ENCODE measurements at regions not wholly inside any gene's neighbourhood (a gene's known extent, or its start where the extent isn't known, plus 50 kb on each side); places are given as distances from the start of the nearest gene placed in this dataset.

- DNase-seq (ENCODE audit: extremely low read depth in 1 of 2, low read depth in 1 of 2), result no peak
These were observed 526.8 kb upstream of the TBL1XR1 start for GRCh38 chr3:177724020-177724638.

- no peak for DNase-seq (ENCODE audit: extremely low read depth in 1 of 2, low read depth in 1 of 2)
These were observed 527.9 kb upstream of the TBL1XR1 start for GRCh38 chr3:177725165-177725564.

- DNase-seq (ENCODE audit: extremely low read depth in 1 of 2, low read depth in 1 of 2), result no peak
These were observed 529.5 kb upstream of the TBL1XR1 start for GRCh38 chr3:177726807-177727206.

DNA sequence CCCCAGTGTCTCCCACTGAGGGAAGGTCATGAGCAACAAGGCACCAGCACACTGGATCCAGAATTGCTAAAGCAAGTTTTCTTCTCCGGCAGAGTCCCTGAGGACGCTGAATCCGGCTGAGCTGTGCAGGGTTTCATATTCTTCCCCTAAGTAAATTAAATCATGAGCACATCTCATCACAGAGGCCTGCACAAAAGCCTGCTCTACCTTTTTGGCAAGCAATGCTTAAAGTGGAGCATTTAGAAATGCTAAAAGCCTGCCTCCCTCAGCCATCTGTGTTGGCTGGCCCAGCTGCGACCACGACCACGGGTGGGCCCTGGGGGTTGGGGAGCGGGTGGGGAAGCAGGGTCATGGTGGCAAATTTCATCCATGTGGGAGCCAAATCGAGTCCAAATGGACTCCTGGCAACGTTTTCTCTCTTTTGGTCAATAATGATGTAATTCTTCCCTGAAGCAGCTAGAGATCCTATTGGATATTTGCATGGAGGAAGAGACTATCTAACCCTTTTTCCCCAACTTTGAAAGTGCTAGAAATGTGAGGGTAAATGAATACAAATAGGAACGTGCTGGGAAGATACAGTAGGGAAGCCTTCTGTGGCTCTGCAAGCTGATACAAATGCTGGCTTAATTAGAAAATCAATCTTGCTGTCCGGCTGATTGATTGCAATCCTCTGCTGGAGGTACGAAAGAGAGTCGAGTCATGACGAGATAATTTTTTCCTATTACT lies 532.8 kb upstream of the TBL1XR1 start:
- DNase-seq (ENCODE audit: extremely low read depth in 1 of 2, low read depth in 1 of 2), result no peak

DNA sequence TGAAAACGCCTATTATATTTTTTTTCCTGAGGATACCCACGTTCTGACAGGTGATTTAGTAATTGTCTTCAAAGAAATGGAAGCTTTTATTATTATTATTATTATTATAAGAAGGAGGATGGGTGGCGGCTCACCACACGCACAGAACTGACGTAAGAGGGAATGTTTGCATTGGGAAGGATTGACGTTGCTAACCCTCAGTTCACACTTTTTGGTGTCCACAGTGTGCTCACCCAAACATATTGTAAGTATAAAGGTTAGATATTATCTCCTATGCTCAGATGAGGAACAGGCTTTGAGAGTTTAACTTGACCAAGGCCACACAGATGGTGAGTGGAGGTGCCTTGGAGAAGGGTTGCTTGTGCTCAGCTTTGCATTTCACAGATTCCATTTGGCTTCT lies 533.5 kb upstream of the TBL1XR1 start:
- DNase-seq (ENCODE audit: extremely low read depth in 1 of 2, low read depth in 1 of 2), result no peak

GRCh38 chr3:177731644-177732268 lies 534.5 kb upstream of the TBL1XR1 start:
- DNase-seq (ENCODE audit: extremely low read depth in 1 of 2, low read depth in 1 of 2), result no peak

DNA sequence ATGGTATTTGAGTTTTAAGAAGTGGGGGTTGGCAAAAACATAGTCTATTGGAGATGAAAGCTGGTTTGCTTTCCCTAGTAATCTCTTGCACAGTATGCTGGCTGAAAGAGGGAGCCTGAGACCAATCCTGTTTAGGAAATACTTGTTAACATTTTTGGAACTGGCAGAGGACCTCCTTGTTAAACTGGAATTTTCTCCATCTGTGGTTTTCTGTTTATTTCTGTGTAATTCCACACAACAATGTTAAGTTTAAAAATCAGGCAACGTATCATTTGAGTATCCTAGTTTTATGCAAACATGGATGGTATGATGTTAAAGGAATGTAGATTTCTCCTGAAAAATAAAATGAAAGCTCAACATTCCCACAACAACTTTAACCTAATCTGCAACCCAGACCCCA lies 536.0 kb upstream of the TBL1XR1 start:
- no peak for DNase-seq (ENCODE audit: extremely low read depth in 1 of 2, low read depth in 1 of 2)

GRCh38 chr3:177733936-177734335 lies 536.7 kb upstream of the TBL1XR1 start:
- DNase-seq (ENCODE audit: extremely low read depth in 1 of 2, low read depth in 1 of 2), result no peak

DNA sequence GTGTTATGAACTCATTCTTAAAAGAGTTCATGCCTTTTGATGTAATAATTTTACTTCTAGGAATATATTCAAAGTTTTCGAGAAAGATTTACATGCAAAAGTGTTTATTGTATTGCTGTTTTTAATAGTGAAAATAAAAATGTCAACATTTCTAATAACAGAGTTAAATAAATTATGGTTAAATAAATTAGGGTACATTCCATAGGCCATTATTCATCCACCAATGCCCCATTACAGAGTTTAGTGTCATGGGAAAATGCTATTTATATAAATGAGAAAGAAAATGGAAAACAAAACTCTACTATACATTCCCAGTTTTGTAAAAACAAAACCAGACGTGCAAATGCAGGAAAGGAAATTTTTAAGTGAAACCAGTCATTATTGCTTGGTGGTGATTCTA lies 538.1 kb upstream of the TBL1XR1 start:
- no peak for DNase-seq (ENCODE audit: extremely low read depth in 1 of 2, low read depth in 1 of 2)

DNA sequence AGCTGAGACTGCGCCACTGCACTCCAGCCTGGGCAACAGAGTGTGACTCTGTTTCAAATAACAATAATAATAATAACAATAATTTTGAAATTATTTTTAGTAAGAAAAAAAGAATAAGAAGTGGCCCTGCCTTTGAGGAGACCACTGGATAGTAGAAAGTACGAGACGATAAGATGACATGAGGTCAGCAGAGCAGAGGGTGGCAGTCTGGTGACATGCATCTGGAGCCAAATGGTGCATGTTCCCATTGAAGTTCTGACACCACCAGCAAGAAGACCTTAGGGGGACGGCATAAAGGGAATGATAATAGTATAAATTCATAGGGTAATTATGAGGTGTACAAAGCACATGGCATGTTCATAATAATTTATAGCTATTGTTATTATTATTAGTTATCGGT lies 542.2 kb upstream of the TBL1XR1 start:
- DNase-seq (ENCODE audit: extremely low read depth in 1 of 2, low read depth in 1 of 2), result no peak

- DNase-seq (ENCODE audit: extremely low read depth in 1 of 2, low read depth in 1 of 2), result no peak
These were observed 543.0 kb upstream of the TBL1XR1 start for GRCh38 chr3:177740254-177740653.

DNA sequence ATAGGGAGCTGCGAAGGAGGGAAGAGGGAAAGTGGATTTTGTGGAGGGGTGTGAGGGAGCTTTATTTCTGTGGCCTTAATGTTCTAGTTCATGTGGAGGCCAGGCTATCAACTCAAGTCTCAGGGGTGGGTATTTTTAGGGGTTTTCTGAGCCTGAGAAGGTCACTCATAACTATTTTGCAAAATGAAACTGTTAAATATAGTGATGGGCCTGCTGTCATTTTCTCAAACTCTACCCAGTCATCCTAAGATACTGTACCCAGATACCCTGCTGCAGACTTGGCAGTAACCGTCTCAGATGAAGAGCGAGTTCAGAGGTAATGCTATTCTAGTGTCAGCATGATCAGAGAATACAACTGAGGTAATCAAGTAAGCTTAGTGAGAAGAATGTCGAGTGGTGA lies 545.0 kb upstream of the TBL1XR1 start:
- no peak for DNase-seq (ENCODE audit: extremely low read depth in 1 of 2, low read depth in 1 of 2)

DNA sequence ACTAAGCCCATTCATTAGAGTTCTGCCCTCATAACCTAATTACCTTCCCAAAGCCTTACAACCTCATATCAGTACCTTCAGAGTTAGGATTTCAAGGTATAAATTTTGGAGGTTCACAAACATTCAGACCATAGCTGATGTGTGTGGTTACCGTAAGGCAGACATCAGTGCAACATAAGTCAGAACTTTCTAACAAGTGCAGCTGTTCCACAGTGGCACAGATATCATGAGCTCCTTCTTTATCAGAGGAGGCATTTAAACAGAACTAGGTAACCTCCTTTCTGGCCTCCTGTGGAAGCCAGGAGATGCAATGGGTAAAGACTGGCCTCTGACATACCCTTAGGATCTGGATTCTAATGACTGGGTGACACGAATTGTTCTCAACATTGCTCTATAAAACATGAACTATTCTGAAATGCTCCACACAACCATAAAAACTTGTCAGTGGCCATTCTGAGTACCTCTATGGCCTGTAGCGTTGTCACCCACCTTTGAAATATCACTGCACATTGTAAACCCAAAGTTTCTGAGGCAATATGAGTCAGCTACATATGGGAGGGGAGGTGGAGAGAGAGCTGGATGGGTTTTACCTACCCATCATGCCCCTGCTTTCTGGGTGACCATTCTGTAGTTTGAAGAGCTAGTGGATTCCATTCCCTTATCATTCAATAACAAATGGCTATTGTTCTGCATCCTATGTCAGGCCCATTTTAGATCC lies 546.0 kb upstream of the TBL1XR1 start:
- no peak for DNase-seq (ENCODE audit: extremely low read depth in 1 of 2, low read depth in 1 of 2)

GRCh38 chr3:177744873-177745606 lies 547.8 kb upstream of the TBL1XR1 start:
- no peak for DNase-seq (ENCODE audit: extremely low read depth in 1 of 2, low read depth in 1 of 2)

DNA sequence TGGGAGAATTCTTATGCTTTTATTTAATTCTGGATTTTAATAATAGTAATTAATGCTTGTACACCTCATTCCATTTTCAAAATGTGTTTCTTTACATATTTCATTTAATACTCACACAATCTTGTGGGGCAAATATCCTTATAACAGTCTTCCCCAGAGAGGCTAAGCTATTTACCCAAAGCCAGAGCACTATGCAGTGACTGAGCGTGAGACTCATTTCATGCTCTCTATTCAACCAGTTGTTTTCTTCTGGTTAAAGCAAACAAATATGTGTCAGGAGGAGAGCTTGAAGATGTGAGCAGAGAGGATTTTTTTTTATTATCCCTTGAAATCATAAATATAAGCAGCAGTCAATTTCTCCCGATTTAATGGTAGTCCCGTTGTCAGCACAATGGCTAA lies 548.3 kb upstream of the TBL1XR1 start:
- no peak for DNase-seq (ENCODE audit: extremely low read depth in 1 of 2, low read depth in 1 of 2)

- DNase-seq (ENCODE audit: extremely low read depth in 1 of 2, low read depth in 1 of 2), result no peak
These were observed 549.2 kb upstream of the TBL1XR1 start for GRCh38 chr3:177746337-177746933.

GRCh38 chr3:177749836-177750235 lies 552.6 kb upstream of the TBL1XR1 start:
- no peak for DNase-seq (ENCODE audit: extremely low read depth in 1 of 2, low read depth in 1 of 2)

- DNase-seq (ENCODE audit: extremely low read depth in 1 of 2, low read depth in 1 of 2), result no peak
These were observed 553.2 kb upstream of the TBL1XR1 start for GRCh38 chr3:177750436-177750835.

DNA sequence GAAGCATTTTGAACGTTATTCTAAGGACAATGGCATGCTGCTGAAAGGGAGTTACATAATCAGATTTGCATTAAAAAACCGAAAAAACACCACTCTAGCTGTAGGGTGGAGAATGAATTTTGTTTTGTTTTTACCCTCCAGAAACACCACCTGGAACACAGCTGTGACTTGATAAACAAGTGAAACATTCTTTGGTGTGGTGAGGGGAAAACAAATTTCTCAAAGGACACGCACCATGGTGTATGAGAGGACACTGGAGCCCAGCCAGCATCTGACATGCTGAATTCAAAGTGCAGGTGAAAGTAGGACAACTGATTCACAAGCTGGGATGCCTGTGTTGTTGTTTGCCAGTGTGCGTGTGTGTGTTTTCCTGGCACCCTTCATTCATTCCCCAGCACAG lies 554.5 kb upstream of the TBL1XR1 start:
- no peak for DNase-seq (ENCODE audit: extremely low read depth in 1 of 2, low read depth in 1 of 2)

DNA sequence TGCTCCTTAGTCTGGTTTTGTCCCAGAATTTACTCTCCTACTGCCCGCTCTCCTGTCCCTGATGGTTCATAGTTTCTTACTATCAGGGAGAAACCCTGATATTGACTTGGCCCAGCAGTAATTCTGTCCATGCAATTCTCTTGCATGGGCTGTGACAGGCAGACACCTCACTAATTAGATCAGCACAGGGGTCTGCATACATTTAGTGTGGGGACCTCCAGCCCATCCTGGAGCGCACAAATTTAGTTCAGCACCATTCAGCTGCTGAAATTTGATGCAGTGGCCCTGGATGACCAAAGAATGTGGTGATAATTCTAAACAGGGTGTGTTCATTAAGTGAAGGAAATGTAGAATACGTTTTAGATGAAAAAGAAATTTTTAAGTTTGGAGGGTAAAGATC lies 555.5 kb upstream of the TBL1XR1 start:
- DNase-seq (ENCODE audit: extremely low read depth in 1 of 2, low read depth in 1 of 2), result no peak
